ACHN (cell line): ENCODE measurements at regions not wholly inside any gene's neighbourhood (a gene's known extent, or its start where the extent isn't known, plus 50 kb on each side); places are given as distances from the start of the nearest gene placed in this dataset.

ENCODE experiments used
- DNase-seq: peaks from one replicate; pipeline ENCODE4 v3.0.0-alpha.2; 2015
- in situ Hi-C: cut with HindIII; loops from 2 replicates; pipeline ENCODE4 v1.10.0; 2017; ENCODE audit warnings: low sequenced_read_pairs, low pct_ligation_motif_present, low pct_unique_long_range_greater_than_20kb

DNA sequence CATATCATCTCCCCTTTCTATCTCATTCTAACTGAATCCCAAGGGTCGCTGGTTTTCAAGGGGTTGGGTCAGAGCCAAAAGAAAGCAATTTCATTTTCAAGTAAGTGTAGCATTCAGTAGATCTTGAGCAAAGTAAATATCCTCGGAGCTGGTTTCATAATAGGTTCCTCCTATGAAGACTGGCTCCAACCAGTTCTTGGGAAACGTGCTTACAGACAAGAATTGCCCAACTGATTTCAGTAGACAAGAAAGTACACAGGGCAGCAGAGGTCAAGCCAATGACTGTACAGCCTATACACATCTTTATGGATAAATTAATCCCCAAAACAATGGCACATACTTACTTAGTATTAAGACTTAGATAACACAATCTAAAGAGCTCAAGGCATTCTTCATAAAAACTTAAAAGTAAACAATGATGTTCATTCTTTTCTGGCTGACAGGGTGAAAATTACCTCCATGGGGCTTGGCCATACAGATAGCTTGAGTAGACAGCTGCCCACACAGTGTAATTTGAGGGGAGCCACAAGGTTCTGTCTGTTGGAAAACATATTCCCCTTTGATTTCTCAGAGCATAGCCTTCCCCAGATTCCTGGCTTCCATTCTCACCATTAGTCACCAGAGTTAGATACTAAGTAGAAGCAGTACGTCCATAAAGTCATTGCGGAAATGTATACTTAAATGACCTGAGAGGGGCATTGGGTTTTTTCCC is 163.9 kb downstream of the ARRDC3 start:
- no peak for DNase-seq
- in situ Hi-C loops = no loop called here

- in situ Hi-C loops = no loop called here
- no peak for DNase-seq
Measured at GRCh38 chr5:91217859-91218258, 165.3 kb downstream of the ARRDC3 start.

GRCh38 chr5:91214571-91214970 is 168.5 kb downstream of the ARRDC3 start:
- DNase-seq = no peak
- in situ Hi-C loops = no loop called here
